Activated B cell treated with CpG ODN at 0.5 μM for 24 hours (primary cell): ENCODE measurements at regions not wholly inside any gene's neighbourhood (a gene's known extent, or its start where the extent isn't known, plus 50 kb on each side); places are given as distances from the start of the nearest gene placed in this dataset.

Experiments used
- ATAC-seq: fragments of 200-7000 bp; cut with Tn5 transposase; one replicate; pipeline ENCODE4 v1.10.0; 2021; ENCODE audit warnings: low read depth, mild to moderate bottlenecking, moderate library complexity
- CTCF ChIA-PET: fragments of 350-600 bp; sonication (Branson Sonifier 250); formaldehyde crosslinking; loops from one replicate; lab custom pipeline; 2021; ENCODE audit warnings: antibody characterized with exemption; lab: Charles Lee
- POLR2A ChIA-PET: fragments of 350-600 bp; sonication (Branson Sonifier 250); formaldehyde crosslinking; loops from one replicate; lab custom pipeline; 2021; ENCODE audit warnings: antibody characterized with exemption; lab: Charles Lee
- DNase-seq: peaks from one replicate; pipeline ENCODE4 v3.0.0; 2022
- H3K27ac Mint-ChIP-seq: one replicate; pipeline ENCODE4 v1.8.0; 2020; ENCODE audit warnings: mixed read lengths
- H3K27me3 Mint-ChIP-seq: one replicate; pipeline ENCODE4 v1.8.0; 2021; ENCODE audit warnings: mixed read lengths
- H3K36me3 Mint-ChIP-seq: one replicate; pipeline ENCODE4 v1.8.0; 2021; ENCODE audit warnings: low read depth, mixed read lengths
- H3K4me1 Mint-ChIP-seq: one replicate; pipeline ENCODE4 v1.8.0; 2021; ENCODE audit warnings: mixed read lengths
- H3K4me3 Mint-ChIP-seq: one replicate; pipeline ENCODE4 v1.8.0; 2020; ENCODE audit warnings: mild to moderate bottlenecking, mixed read lengths
- H3K9me3 Mint-ChIP-seq: one replicate; pipeline ENCODE4 v1.8.0; 2020; ENCODE audit warnings: mixed read lengths
- CTCF ChIP-seq: fragments of 200-600 bp; IDR thresholded peaks from one replicate; pipeline ENCODE4 v1.8.0; 2022; ENCODE audit warnings: antibody characterized with exemption, mild to moderate bottlenecking
- intact Hi-C: fragments of 100-400 bp; cut with micrococcal nuclease; formaldehyde crosslinking; loops from one replicate; pipeline ENCODE4 v1.15.1; 2024

DNA sequence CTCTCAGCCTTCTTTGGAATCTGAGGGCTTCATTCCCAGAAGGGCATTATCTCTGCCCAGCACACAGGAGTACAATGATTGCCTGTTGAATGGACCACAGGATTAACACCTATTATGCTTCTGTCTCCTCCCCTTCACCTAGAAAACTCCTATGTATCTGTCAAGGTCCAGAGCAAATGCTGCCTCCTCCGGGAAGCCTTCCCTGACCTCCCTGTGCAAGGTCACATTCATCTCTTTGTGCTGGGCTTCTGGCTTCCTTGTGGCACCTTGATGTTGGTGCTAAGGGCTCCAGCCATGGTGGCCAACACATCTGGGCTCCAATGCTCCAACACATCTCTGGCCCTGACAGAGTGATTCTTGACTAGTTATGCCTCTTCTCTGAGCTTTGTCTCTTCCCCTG lies 49.9 kb upstream of the ATP2B2 start:
- no peak for ATAC-seq
- peaks cover 13% of the 10 kb centered on the region for H3K27me3 Mint-ChIP-seq

GRCh38 chr3:10556312-10556711 lies 50.9 kb upstream of the ATP2B2 start:
- H3K4me3 Mint-ChIP-seq, result no peak overlapping the region
- intact Hi-C loops, result no loop called here
- POLR2A ChIA-PET, result no interaction called here
- ATAC-seq, result no peak
- CTCF ChIA-PET, result no interaction called here
- H3K27me3 Mint-ChIP-seq, result peaks cover 19% of the 10 kb centered on the region
- no peak for TF ChIP-seq CTCF
- H3K27ac Mint-ChIP-seq, result no peak overlapping the region
- no peaks in the 10 kb centered on the region for H3K9me3 Mint-ChIP-seq
- no peaks in the 10 kb centered on the region for H3K36me3 Mint-ChIP-seq
- peaks cover 6% of the 10 kb centered on the region for H3K4me1 Mint-ChIP-seq
- DNase-seq, result no peak

More for the DNA sequence above, 49.9 kb upstream of the ATP2B2 start:
- H3K4me3 Mint-ChIP-seq, result no peak overlapping the region
- TF ChIP-seq CTCF, result no peak
- H3K4me1 Mint-ChIP-seq, result peaks cover 6% of the 10 kb centered on the region
- H3K36me3 Mint-ChIP-seq, result no peaks in the 10 kb centered on the region
- ChIA-PET POLR2A (no interaction called here), CTCF (no interaction called here)
- DNase-seq, result no peak
- H3K27ac Mint-ChIP-seq, result no peak overlapping the region
- intact Hi-C loops, result no loop called here
- no peaks in the 10 kb centered on the region for H3K9me3 Mint-ChIP-seq

DNA sequence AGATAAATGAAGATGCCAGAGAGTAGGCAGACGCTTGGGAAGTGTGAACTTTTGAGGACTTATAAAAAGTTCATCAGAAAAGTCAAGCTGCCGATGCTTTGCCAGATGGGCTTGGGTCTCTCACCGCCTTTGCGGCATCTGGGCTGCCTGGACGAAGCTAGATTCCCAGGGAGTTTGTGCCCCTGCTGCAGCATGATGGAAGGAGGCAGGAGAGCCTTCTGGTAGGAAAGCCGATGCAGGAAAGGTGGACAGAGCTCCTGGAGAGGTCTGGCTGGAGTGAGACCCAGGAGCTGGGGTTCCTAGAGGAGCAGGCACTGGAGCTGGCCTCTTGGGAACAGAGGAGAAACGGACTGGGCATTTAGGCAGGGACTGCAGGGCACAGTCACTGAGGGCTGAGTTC lies 51.9 kb upstream of the ATP2B2 start:
- CTCF ChIA-PET, result no interaction called here

DNA sequence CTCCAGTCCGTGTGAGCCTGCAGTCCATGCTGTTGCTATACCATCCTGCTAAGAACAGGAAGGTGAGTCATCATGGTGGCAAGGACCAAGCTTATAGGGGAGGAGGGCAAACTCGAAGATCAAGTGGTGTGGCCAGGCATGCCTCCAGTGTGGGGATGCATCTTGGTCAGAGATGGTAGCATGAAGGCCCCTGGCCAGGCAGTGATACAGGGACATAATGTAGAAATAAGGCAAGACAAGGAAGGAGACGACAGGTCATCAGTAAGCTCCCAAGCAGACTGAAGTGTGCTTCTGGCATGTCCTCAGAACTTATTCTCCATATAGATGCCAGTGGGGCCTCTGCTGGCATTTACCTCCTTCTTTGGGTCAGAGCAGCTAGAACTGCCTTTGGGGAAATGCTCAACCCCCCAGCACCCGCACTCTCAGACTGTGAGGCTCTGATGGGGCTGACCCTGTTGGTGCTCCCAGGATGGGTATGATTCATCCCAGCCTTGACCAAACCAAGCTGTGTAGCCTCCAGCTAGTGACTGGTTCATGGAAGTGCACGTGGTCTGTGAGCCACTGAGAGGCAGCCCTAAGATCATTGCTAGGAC lies 52.5 kb upstream of the ATP2B2 start:
- Mint-ChIP-seq H3K27ac (no peak overlapping the region), H3K36me3 (no peaks in the 10 kb centered on the region), H3K27me3 (peaks cover 18% of the 10 kb centered on the region), H3K9me3 (no peaks in the 10 kb centered on the region), H3K4me1 (no peaks in the 10 kb centered on the region), H3K4me3 (no peak overlapping the region)
- POLR2A ChIA-PET, result no interaction called here
- ATAC-seq (no peak), DNase-seq (no peak)
- CTCF ChIA-PET, result no interaction called here
- intact Hi-C loops, result no loop called here
- no peak for TF ChIP-seq CTCF

More for the DNA sequence above, 51.9 kb upstream of the ATP2B2 start:
- DNase-seq (no peak), ATAC-seq (no peak)
- POLR2A ChIA-PET, result no interaction called here
- H3K4me1 Mint-ChIP-seq, result peaks cover 4% of the 10 kb centered on the region
- H3K27me3 Mint-ChIP-seq, result peaks cover 22% of the 10 kb centered on the region
- no peak overlapping the region for H3K27ac Mint-ChIP-seq
- H3K9me3 Mint-ChIP-seq, result no peaks in the 10 kb centered on the region
- intact Hi-C loops, result no loop called here
- no peak overlapping the region for H3K4me3 Mint-ChIP-seq
- H3K36me3 Mint-ChIP-seq, result no peaks in the 10 kb centered on the region
- no peak for TF ChIP-seq CTCF

- no peak overlapping the region for H3K4me3 Mint-ChIP-seq
- no peaks in the 10 kb centered on the region for H3K9me3 Mint-ChIP-seq
- ATAC-seq (no peak), DNase-seq (no peak)
- peaks cover 18% of the 10 kb centered on the region for H3K27me3 Mint-ChIP-seq
- ChIA-PET POLR2A (no interaction called here), CTCF (no interaction called here)
- no peaks in the 10 kb centered on the region for H3K36me3 Mint-ChIP-seq
- intact Hi-C loops, result no loop called here
- H3K27ac Mint-ChIP-seq, result no peak overlapping the region
- no peaks in the 10 kb centered on the region for H3K4me1 Mint-ChIP-seq
- TF ChIP-seq CTCF, result no peak
These were observed 53.4 kb upstream of the ATP2B2 start for GRCh38 chr3:10558736-10559135.
